UCSD-AML1 (cell line): ENCODE measurements at regions not wholly inside any gene's neighbourhood (a gene's known extent, or its start where the extent isn't known, plus 50 kb on each side); places are given as distances from the start of the nearest gene placed in this dataset.

Experiments used
- DNase-seq: peaks from one replicate; lab custom pipeline; 2025; ENCODE audit not compliant: unreplicated experiment; lab: John Stamatoyannopoulos, UW

DNA sequence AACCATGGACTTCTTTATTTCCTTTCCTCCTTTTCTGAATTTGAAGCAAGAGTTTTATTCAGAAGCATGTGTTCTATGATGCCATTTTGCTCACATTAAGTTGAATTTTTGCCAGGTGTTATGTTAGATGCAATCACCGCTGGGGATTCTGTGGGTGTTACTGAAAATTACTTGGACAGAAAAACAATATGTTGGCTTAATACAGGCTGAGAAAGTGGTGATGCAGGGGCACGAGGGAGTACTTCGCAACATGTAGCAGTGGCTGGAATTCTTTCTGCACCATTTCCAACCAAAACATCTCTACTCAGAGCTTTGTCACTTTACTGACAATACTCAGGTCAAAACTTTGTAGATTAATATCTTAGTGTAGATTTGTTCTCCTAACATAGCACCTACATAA is 109.2 kb upstream of the PCDH18 start:
- no peak for DNase-seq

GRCh38 chr4:137640838-137641158 is 108.5 kb upstream of the PCDH18 start:
- DNase-seq: no peak

DNA sequence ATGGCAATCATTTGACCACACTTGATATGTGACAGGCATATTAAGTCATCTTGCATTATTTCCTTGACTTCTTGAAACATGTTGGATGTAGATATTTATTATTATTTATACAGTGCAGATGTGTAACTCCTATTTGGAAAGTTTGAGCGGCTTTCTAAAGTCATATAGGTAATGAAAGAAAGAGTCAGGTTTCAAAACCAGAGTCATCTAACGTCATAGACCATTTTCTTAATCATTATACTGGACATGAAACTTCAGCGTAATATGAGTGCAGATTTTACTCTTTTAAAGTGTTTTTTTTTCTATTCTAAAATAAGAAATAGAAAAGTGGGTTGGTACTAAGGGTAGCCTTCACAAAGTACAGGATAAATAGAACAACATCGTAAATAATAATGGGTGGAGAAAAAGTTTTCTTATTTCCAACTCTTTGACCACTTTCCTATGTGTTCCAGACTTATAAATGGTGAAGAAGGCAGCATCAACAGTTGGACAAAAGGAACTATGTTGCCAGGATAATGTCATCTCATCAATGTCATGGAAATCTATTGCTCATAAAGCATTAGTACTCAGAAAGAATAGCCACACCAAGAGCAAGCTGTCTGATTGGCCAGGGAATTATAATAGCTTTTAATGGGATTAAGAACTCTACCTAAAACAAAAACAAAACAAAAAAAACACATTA is 108.0 kb upstream of the PCDH18 start:
- no peak for DNase-seq

DNA sequence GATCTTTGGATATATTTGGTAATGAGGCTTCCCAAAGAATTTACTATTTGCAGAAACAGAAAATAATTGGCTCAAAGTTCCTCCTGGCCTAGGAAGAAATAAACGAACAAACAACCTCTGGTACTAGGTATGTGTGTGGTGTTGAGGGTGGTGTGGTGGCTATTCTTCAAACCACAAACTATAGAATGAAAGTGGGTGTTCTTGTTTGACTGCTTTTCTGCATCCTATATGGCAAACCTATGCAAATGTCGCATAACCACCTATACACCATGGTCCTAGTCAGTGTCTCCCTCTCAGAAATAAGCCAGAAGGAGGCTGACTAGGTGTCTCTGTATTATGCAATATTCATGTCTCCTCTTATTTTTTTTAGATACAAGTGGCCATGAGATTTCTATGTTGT is 106.6 kb upstream of the PCDH18 start:
- no peak for DNase-seq

GRCh38 chr4:137635601-137636000 is 103.3 kb upstream of the PCDH18 start:
- no peak for DNase-seq

GRCh38 chr4:137635108-137635507 is 102.8 kb upstream of the PCDH18 start:
- DNase-seq: no peak

- no peak for DNase-seq
Measured at GRCh38 chr4:137632842-137633241, 100.5 kb upstream of the PCDH18 start.

DNA sequence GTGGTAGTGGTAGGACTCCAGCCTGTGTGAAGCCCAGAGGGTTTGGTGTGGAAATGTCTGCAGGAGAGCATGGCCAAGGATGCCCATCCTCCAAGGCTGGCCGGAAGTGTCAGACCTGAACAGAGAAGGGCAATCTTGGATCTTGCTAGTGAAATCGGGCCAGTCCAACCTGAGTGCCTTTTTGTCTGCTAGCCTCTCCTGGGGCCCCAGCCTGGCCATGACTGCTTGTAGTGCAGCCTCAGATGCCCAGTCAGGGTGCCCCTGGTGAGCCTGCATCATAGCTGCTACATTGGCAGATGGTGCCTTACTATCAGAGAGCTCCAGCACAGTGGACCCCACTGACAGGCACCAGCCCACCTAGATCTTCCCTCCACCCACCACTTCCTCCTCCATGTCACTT is 99.3 kb upstream of the PCDH18 start:
- DNase-seq: no peak

DNA sequence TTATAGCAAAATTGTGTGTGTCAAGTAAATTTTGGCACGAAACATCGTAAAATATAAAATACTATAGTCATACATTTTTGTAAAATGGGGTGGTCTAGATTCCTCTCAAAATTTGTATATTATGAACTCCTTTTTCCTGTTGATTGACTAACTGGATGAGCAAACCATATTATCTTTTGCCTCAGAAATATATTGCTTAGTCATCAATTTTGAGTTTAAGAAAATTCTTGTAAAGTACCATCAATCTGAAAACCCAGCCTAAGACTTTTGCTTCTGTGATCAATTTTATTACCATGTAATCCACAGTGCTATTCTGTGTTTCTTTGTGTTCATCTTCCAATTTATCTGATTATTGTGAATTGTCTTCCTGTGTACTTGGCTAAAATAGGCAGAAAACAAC is 98.0 kb upstream of the PCDH18 start:
- DNase-seq: no peak

- no peak for DNase-seq
Measured at GRCh38 chr4:137627739-137628460, 95.6 kb upstream of the PCDH18 start.

GRCh38 chr4:137626942-137627738 is 94.8 kb upstream of the PCDH18 start:
- DNase-seq: no peak

DNA sequence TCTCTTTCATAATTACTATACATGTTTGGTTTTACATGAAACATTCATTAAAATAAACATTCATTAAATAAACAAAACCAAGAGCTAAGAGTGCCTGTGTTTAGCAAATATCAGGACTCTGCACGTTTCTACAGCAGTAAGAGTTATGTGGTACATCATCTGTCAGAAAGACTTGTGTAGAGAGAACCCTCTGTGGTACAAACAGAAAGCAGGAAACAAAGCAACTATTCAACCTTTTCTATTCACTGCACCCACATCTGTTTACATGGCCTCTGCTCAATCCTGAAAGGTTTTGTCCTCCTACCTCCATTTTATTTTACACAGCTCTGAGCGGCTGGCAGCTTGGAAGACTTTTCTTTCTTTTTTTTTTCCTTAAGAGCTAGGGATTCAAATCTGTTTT is 90.7 kb upstream of the PCDH18 start:
- no peak for DNase-seq

DNA sequence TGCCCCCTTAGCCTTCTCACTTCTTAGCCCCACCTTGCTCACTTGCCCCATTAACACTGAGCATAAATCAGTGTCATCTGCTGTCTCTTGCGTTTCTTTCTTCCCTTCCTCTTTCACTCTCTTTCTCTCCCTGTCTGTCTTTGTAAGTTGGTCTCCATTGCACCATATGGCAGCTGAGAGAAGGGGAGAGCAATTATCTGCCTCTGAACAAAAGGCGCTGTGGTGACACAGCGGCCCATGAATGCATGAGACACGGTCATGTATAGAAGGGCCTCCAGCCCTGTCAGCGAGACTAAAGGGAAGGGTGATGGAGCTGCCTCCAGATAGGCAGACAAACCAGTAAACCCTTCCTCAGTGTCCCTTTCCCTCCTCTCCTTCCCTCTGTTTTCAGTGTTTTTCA is 88.8 kb upstream of the PCDH18 start:
- DNase-seq: no peak

GRCh38 chr4:137614491-137614890 is 82.2 kb upstream of the PCDH18 start:
- no peak for DNase-seq

DNA sequence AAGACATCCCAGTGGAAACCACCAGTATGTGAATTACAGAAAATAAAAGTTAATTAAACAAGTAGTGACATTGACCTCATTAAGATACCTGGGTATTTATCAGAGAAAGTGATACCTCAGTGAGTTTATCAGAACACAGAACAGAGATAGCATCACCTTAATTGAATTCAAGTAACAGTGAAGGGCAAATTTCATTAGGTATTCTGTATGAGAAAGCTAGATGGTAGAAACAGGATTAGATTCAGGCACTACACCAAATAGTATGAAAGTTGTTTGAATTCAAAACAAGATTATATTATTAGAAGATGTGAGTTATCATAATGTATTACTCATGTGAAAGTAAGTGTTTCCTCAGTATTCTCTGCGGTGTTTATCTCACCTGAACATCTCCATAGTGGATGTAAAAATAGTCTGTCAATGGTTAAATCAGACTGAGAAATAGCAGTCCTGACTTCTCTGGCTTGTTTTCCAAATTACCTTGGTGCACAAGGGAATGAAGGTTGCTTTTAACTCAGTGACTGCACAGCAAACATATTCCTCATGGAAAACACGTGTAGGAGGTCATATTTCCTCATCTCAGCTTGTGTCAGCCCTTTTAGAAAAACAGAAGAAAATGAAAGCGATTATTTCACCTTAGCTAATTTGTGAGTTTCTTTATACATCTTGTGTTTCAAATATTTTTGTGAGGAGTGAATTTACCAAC is 79.9 kb upstream of the PCDH18 start:
- DNase-seq: no peak

DNA sequence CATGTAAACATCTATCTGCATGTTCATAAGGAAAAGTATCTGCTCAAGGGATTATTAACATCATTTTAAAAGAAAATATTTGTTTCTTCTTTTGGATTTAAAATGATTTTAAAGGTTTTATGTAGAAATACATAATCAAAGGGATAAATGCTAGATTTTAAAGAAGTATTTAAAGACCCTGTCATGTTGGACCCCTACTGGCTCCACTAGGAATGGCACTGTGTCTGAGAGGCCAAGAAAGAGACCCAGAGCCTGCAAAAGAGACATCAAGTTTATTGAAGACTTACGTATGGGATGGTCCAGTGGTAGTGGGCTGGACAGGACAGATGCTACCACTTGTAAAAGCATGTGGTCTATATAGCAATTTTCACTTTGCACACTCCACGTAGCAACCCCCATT is 78.7 kb upstream of the PCDH18 start:
- DNase-seq: no peak

DNA sequence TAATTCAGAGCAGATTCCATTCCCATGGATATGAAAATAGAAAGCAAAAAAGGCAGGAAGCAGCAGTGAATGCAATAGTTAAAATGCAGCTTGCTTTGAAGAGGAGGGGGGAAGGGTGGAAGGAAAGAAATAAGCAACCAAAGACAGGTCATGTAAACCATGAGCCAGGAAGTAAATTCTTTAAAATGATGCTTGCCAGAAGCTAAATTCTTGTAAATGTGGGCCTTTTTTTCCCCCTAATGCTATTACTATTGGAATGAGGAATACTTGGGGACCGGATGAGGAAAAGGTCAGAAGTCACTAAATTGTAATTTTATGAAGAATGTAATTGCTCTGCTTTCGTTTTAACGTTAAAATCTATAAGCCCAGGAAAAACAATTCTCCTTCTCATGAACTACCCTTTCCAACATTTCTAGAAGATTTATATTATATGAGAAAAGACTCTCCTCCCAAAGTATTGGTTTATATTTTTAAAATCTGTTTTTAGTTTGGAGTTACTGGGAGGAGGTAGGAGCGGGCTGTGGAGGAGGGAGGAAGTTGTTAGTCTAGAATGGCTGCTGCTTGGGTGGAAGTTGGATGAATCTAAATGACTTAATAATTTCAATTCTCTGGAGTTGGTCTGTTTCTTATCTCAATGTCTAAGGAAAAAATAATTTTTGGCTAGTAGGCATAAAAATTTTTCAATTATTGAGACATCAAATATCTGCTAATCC is 77.6 kb upstream of the PCDH18 start:
- DNase-seq: no peak

- DNase-seq: no peak
Measured at GRCh38 chr4:137608085-137608484, 75.8 kb upstream of the PCDH18 start.

DNA sequence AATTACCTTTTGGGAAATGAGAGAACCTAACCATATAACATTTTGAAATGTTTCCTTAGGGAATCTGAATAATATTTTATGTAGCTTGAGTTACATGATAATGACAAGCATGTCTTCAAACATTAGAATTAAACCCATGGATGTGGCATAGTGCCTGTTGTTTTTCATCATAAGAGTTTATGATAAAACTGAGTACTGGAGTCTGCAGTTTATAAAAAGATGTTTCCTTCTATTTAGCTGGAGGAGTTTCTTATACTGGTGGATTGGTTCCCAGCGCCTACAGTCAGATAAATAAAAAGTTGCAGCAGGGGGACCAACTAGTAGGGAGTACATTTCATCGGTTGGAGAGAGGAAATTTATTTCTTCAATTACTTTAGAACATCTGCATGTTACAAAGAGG is 70.1 kb upstream of the PCDH18 start:
- no peak for DNase-seq

GRCh38 chr4:137601934-137602333 is 69.6 kb upstream of the PCDH18 start:
- no peak for DNase-seq

- no peak for DNase-seq
Measured at GRCh38 chr4:137599734-137600133, 67.4 kb upstream of the PCDH18 start.
